ENCODE measurements at regions not wholly inside any gene's neighbourhood (a gene's known extent, or its start where the extent isn't known, plus 50 kb on each side); places are given as distances from the start of the nearest gene placed in this dataset.

GRCh38 chr3:55331524-55331923, 155.6 kb downstream of the WNT5A start:
- no peak for DNase-seq
- 75 to 88% (median 82%) methylated on average over 2 of the region's 2 CpGs for WGBS, 4 donors

DNA sequence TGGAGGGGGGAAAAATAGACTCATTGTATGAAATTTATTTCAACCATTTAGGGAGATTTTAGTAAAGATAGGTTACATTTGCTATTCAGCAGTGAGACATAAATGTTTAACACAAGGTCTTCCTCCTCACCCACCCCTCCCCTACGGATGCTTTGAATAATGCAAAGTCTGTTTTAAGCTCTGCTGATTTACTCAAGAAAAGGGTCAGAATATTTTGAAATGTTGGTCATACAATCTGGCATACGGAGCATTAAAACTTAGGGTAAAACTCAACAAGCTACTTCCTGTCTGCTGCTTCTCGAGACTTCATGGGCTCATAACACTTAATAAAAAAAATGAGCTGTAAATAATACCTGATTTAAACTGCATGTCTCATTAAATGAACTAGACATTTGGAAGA, 156.3 kb downstream of the WNT5A start:
- DNase-seq: no peak
- no peak overlapping the region for H3K27ac ChIP-seq

More at GRCh38 chr3:55331524-55331923, 155.6 kb downstream of the WNT5A start:
- no peaks in the 10 kb centered on the region for H3K27me3 ChIP-seq
- no peak overlapping the region for H3K4me3 ChIP-seq
- H3K4me1 ChIP-seq (replicated peaks in 1 of 2): no peaks in the 10 kb centered on the region
- intact Hi-C loops (cut with DNase I): no loop called here
- H3K9me3 ChIP-seq (replicated peaks in 1 of 3): no peaks in the 10 kb centered on the region
- TF ChIP-seq POLR2A (IDR thresholded peaks at IDR 0.05): no peak
- no peak overlapping the region for H3K27ac ChIP-seq
- H3K36me3 ChIP-seq (replicated peaks in 1 of 2): no peaks in the 10 kb centered on the region

GRCh38 chr3:55330355-55330754, 156.8 kb downstream of the WNT5A start:
- WGBS, 4 donors: 20 to 36% (median 30%) methylated on average over 4 of the region's 4 CpGs
- TF ChIP-seq POLR2A (IDR thresholded peaks at IDR 0.05) (no peak), CTCF (IDR thresholded peaks at IDR 0.05) (no peak)
- H3K36me3 ChIP-seq (replicated peaks in 1 of 2): no peaks in the 10 kb centered on the region
- intact Hi-C loops (cut with DNase I): no loop called here
- DNase-seq: peak in 6 of 7 donors; percentile 16 to 56 (median 34)
- no peak overlapping the region for H3K27ac ChIP-seq
- no peaks in the 10 kb centered on the region for H3K9me3 ChIP-seq (replicated peaks in 1 of 3)
- no peaks in the 10 kb centered on the region for H3K4me1 ChIP-seq (replicated peaks in 1 of 2)
- H3K4me3 ChIP-seq: no peak overlapping the region
- H3K27me3 ChIP-seq: no peaks in the 10 kb centered on the region

More for the DNA sequence above, 156.3 kb downstream of the WNT5A start:
- Histone ChIP-seq H3K9me3 (replicated peaks in 1 of 3) (no peaks in the 10 kb centered on the region), H3K4me3 (no peak overlapping the region), H3K4me1 (replicated peaks in 1 of 2) (no peaks in the 10 kb centered on the region), H3K27me3 (no peaks in the 10 kb centered on the region), H3K36me3 (replicated peaks in 1 of 2) (no peaks in the 10 kb centered on the region)
- 58 to 71% (median 67%) methylated on average over 3 of the region's 3 CpGs for WGBS, 4 donors
- intact Hi-C loops (cut with DNase I): no loop called here
- TF ChIP-seq CTCF (IDR thresholded peaks at IDR 0.05) (no peak), POLR2A (IDR thresholded peaks at IDR 0.05) (no peak)

DNA sequence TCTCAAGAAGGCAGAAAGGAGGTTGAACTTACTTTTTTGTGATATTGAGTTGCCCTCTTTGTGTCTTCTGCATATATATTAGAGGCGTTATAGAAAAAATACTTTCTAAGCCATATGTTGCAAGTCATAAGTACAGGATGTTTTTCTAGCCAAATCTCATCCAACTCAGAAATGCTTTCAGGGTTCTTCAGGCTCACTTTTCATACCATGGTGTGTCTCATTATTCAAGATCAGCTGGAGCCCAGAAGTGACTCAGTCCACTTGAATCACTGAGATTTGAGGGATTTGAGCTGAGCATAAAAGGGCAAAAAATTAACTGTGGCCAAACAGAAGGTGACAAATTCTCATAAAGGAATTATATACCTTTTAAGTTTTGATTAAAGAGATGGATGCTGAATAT, 157.3 kb downstream of the WNT5A start:
- Histone ChIP-seq H3K4me1 (replicated peaks in 1 of 2) (no peaks in the 10 kb centered on the region), H3K9me3 (replicated peaks in 1 of 3) (no peaks in the 10 kb centered on the region), H3K36me3 (replicated peaks in 1 of 2) (no peaks in the 10 kb centered on the region), H3K27ac (no peak overlapping the region), H3K27me3 (no peaks in the 10 kb centered on the region), H3K4me3 (no peak overlapping the region)
- TF ChIP-seq CTCF (IDR thresholded peaks at IDR 0.05) (no peak), POLR2A (IDR thresholded peaks at IDR 0.05) (no peak)
- 64 to 82% (median 77%) methylated on average over 1 of the region's 1 CpG for WGBS, 4 donors
- DNase-seq: peak in 1 of 7 donors; percentile 2
- intact Hi-C loops (cut with DNase I): no loop called here

- TF ChIP-seq POLR2A (IDR thresholded peaks at IDR 0.05) (no peak), CTCF (IDR thresholded peaks at IDR 0.05) (no peak)
- no peak for DNase-seq
- no peaks in the 10 kb centered on the region for H3K27me3 ChIP-seq
- intact Hi-C loops (cut with DNase I): no loop called here
- no peaks in the 10 kb centered on the region for H3K4me1 ChIP-seq (replicated peaks in 1 of 2)
- no peak overlapping the region for H3K4me3 ChIP-seq
- H3K36me3 ChIP-seq (replicated peaks in 1 of 2): no peaks in the 10 kb centered on the region
- no peaks in the 10 kb centered on the region for H3K9me3 ChIP-seq (replicated peaks in 1 of 3)
- H3K27ac ChIP-seq: no peak overlapping the region
- WGBS, 4 donors: 57 to 85% (median 72%) methylated on average over 2 of the region's 2 CpGs
These were observed 159.8 kb downstream of the WNT5A start for GRCh38 chr3:55327131-55327920.
